IPS-20b (cell line): ENCODE measurements at regions not wholly inside any gene's neighbourhood (a gene's known extent, or its start where the extent isn't known, plus 50 kb on each side); places are given as distances from the start of the nearest gene placed in this dataset.

Experiments
- H3K27ac ChIP-seq: one replicate; pipeline ENCODE4 v1.5.1; 2013; ENCODE audit warnings: low read length
- H3K27me3 ChIP-seq: 2 replicates; pipeline ENCODE4 v1.6.1; 2013; ENCODE audit warnings: mild to moderate bottlenecking, low read length, inconsistent platforms; ENCODE audit not compliant: insufficient read depth
- H3K36me3 ChIP-seq: 2 replicates; pipeline ENCODE4 v1.6.1; 2013; ENCODE audit warnings: low read depth, mild to moderate bottlenecking, inconsistent platforms, low read length, moderate library complexity; ENCODE audit not compliant: insufficient read depth
- H3K4me1 ChIP-seq: 2 replicates; pipeline ENCODE4 v1.6.1; 2013; ENCODE audit warnings: mild to moderate bottlenecking, control low read depth, inconsistent platforms, low read length, moderate library complexity; ENCODE audit not compliant: insufficient read depth
- H3K4me3 ChIP-seq: 2 replicates; pipeline ENCODE4 v1.5.1; 2013; ENCODE audit warnings: mild to moderate bottlenecking, low read length, inconsistent platforms
- H3K9ac ChIP-seq: 2 replicates; pipeline ENCODE4 v1.6.1; 2013; ENCODE audit warnings: low read depth, mild to moderate bottlenecking, inconsistent platforms, low read length, moderate library complexity
- H3K9me3 ChIP-seq: 2 replicates; pipeline ENCODE4 v1.6.1; 2013; ENCODE audit warnings: mild to moderate bottlenecking, low read depth, low read length, inconsistent platforms; ENCODE audit not compliant: insufficient read depth

DNA sequence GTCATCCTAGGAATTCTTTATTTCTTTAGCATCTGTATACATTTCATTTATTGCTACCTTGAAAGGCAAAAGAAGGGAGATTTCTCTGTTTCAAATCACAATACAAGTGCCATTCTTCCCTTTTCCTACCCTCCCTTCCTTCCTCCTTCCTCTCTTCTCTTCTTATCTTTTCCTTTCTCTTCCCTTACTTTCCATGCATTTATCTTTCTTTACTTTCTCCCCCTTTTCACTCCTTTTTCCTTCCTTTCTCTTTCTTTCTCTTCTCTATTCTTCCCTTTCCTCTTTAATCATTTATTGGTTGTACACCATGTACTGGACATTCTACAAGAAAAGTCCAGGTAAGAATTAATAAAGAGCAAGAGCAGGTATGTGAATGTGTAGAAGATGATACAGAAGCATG lies 251.0 kb upstream of the PEX5L start:
- no peaks in the 10 kb centered on the region for H3K27me3 ChIP-seq
- H3K36me3 ChIP-seq = no peaks in the 10 kb centered on the region
- H3K27ac ChIP-seq = no peak overlapping the region
- no peak overlapping the region for H3K9ac ChIP-seq
- H3K4me1 ChIP-seq = no peaks in the 10 kb centered on the region
- H3K9me3 ChIP-seq = no peaks in the 10 kb centered on the region
- H3K4me3 ChIP-seq = no peak overlapping the region

GRCh38 chr3:180288816-180289215 lies 252.1 kb upstream of the PEX5L start:
- no peak overlapping the region for H3K4me3 ChIP-seq
- H3K4me1 ChIP-seq = no peaks in the 10 kb centered on the region
- H3K9ac ChIP-seq = no peak overlapping the region
- H3K27ac ChIP-seq = no peak overlapping the region
- H3K27me3 ChIP-seq = no peaks in the 10 kb centered on the region
- no peaks in the 10 kb centered on the region for H3K9me3 ChIP-seq
- H3K36me3 ChIP-seq = no peaks in the 10 kb centered on the region

- no peaks in the 10 kb centered on the region for H3K36me3 ChIP-seq
- no peaks in the 10 kb centered on the region for H3K27me3 ChIP-seq
- no peaks in the 10 kb centered on the region for H3K4me1 ChIP-seq
- no peak overlapping the region for H3K27ac ChIP-seq
- no peak overlapping the region for H3K9ac ChIP-seq
- no peak overlapping the region for H3K4me3 ChIP-seq
- no peaks in the 10 kb centered on the region for H3K9me3 ChIP-seq
Measured at GRCh38 chr3:180290300-180290699, 253.6 kb upstream of the PEX5L start.

DNA sequence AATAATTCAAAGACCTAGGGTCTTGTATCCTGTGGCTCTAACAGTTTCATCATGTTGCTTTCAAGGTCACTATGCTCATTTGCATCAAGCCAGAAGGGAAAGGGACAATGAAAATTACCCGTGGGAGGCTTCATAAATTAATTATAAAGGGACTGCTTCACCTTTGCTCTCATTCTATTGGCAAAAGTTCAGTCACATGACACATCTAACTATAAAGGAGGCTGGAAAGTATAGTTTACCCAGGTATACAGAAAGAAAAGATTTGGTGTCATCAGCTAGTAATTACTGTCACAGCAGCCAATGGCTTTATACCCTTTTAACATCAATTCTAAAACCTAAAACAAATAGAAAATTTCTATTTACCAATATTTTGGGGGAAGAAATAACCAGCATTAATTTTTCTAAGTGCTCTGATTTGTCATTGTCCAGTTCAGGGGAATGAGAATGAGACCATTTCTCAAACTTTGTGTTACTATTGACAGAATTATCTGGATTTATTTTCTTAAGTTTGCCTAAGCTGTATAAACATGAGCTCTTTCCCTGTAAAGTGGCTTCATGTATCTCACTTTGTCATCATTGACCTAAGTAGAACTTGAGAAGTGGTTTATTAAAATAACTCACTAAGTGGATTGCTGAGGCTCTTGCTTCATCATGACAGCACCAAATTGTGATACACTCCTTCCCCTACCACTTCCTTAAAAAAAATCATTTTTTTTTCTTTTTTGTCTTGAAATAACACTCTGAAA lies 257.7 kb upstream of the PEX5L start:
- H3K36me3 ChIP-seq = no peaks in the 10 kb centered on the region
- no peaks in the 10 kb centered on the region for H3K4me1 ChIP-seq
- H3K9me3 ChIP-seq = no peaks in the 10 kb centered on the region
- H3K27me3 ChIP-seq = no peaks in the 10 kb centered on the region
- H3K9ac ChIP-seq = no peak overlapping the region
- H3K4me3 ChIP-seq = no peak overlapping the region
- H3K27ac ChIP-seq = no peak overlapping the region

DNA sequence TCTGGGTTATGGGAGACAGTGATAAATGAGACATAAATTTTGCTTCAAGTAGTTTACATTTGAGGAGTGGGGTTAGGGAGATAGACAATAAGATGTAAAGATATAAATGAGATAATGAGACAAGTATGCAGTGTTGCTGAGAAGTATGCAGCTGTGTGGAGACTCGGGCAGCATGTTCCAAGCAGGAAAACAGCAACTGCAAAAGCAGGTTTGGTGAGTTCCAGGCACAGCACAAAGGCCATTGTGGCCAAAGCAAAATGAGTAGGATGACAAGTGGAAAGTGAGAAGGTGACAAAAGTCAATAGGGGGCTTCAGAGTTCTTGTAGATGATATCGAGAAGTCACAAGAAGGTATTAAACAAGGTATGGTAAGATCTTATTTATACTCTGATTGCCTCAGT lies 259.1 kb upstream of the PEX5L start:
- Histone ChIP-seq H3K36me3 (no peaks in the 10 kb centered on the region), H3K9me3 (no peaks in the 10 kb centered on the region), H3K9ac (no peak overlapping the region), H3K4me3 (no peak overlapping the region), H3K27me3 (no peaks in the 10 kb centered on the region), H3K4me1 (no peaks in the 10 kb centered on the region), H3K27ac (no peak overlapping the region)

DNA sequence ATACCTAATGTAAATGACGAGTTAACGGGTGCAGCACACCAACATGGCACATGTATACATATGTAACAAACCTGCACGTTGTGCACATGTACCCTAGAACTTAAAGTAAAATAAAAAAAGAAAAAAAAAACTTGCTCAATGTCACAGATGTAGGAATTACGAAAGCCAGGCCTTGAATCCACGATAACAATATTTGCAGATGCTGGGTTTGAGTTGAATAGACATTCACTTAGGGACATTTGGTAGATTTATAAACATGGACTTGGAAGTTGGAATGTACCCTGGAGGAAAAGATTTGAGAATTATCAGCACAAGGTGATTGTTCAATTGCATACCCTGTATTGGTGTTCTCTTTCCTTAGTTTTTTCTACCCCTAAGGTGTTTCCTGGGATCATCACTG lies 260.2 kb upstream of the PEX5L start:
- Histone ChIP-seq H3K4me1 (no peaks in the 10 kb centered on the region), H3K9ac (no peak overlapping the region), H3K4me3 (no peak overlapping the region), H3K27me3 (no peaks in the 10 kb centered on the region), H3K9me3 (no peaks in the 10 kb centered on the region), H3K27ac (no peak overlapping the region), H3K36me3 (no peaks in the 10 kb centered on the region)

- H3K4me1 ChIP-seq = no peaks in the 10 kb centered on the region
- H3K4me3 ChIP-seq = no peak overlapping the region
- H3K9ac ChIP-seq = no peak overlapping the region
- H3K27ac ChIP-seq = no peak overlapping the region
- H3K36me3 ChIP-seq = no peaks in the 10 kb centered on the region
- H3K27me3 ChIP-seq = no peaks in the 10 kb centered on the region
- no peaks in the 10 kb centered on the region for H3K9me3 ChIP-seq
Measured at GRCh38 chr3:180306155-180306554, 269.4 kb upstream of the PEX5L start.

DNA sequence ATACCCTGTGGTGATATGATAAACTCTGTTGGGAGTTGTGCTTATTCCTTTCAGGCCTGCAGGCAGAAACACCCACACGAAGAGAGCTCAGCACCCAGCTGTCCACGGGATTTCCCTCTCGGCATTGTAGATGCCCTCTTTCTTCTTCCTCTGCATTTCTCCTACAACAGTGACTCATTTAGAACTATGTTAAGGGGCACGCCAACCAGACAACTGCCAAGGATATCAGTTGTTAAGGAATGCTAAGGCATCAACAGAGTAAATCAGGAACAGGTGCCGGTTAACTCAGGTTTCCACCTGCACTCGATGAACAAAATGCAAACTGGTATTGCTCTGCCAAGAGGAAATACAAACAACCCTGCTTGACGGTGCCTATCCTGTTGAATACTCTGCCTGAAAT lies 270.0 kb upstream of the PEX5L start:
- no peak overlapping the region for H3K9ac ChIP-seq
- no peaks in the 10 kb centered on the region for H3K36me3 ChIP-seq
- no peaks in the 10 kb centered on the region for H3K27me3 ChIP-seq
- H3K9me3 ChIP-seq = no peaks in the 10 kb centered on the region
- H3K4me1 ChIP-seq = no peaks in the 10 kb centered on the region
- no peak overlapping the region for H3K27ac ChIP-seq
- H3K4me3 ChIP-seq = no peak overlapping the region

DNA sequence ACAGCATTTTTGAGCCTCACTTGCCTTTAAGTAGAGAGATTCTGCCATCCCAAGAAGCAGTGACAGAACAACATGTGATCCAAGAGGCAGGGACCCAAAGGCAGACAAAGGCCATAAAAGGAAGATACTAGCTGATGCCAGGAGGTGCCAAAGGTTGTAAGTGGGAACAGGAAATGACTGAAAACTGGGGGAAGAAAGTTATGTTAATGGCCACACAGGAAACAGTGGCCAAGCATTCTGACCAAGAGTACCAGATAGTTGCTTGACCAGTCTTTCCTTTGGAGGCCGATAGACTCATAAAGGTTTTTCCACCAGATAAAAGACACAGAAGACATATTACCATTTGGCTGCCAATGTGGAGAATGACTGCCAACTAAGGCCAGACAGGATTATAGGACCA lies 274.5 kb upstream of the PEX5L start:
- Histone ChIP-seq H3K9ac (no peak overlapping the region), H3K27me3 (no peaks in the 10 kb centered on the region), H3K36me3 (no peaks in the 10 kb centered on the region), H3K4me3 (no peak overlapping the region), H3K9me3 (no peaks in the 10 kb centered on the region), H3K27ac (no peak overlapping the region), H3K4me1 (no peaks in the 10 kb centered on the region)

DNA sequence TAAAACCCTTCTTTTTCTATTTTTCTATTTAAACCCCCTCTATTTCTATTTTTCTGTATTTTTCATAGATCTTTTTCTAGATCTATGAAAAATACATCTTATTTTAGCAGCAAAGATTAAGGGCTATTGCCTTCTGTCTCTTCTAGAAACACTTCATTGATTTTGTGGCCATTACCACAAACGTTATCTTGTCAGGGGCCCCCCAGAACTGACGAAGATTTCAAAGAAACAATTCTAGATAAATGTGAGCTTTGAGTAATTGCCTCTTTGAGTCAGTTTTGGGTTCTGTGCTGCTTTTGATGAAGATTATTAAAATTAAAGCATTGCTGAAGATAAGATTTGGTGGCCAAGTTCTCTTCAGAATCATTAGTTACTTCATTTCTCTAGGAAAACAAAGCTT lies 279.6 kb upstream of the PEX5L start:
- Histone ChIP-seq H3K36me3 (no peaks in the 10 kb centered on the region), H3K27ac (no peak overlapping the region), H3K9ac (no peak overlapping the region), H3K4me3 (no peak overlapping the region), H3K4me1 (no peaks in the 10 kb centered on the region), H3K27me3 (no peaks in the 10 kb centered on the region), H3K9me3 (no peaks in the 10 kb centered on the region)

DNA sequence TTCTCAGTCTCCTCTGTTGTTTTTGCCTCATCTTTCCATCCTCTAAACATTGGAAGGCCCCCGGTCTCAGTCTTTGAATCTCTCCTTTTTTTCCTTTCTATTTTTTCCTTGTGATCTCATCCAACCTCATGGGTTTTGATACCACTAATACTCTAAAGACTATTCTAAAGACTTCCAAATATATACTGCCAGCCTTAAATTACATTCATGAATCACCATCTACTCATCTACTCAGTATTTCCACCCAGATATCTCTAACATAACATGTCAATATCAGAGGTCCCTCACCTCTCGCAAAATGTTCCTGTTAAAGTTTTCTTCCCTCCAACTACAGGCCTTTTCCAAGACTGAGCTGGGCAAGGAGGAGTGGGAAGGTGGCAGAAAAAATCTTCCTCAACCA lies 282.5 kb upstream of the TTC14 start:
- H3K9me3 ChIP-seq = no peaks in the 10 kb centered on the region
- H3K9ac ChIP-seq = no peak overlapping the region
- H3K27ac ChIP-seq = no peak overlapping the region
- no peaks in the 10 kb centered on the region for H3K4me1 ChIP-seq
- no peaks in the 10 kb centered on the region for H3K36me3 ChIP-seq
- H3K4me3 ChIP-seq = no peak overlapping the region
- no peaks in the 10 kb centered on the region for H3K27me3 ChIP-seq

DNA sequence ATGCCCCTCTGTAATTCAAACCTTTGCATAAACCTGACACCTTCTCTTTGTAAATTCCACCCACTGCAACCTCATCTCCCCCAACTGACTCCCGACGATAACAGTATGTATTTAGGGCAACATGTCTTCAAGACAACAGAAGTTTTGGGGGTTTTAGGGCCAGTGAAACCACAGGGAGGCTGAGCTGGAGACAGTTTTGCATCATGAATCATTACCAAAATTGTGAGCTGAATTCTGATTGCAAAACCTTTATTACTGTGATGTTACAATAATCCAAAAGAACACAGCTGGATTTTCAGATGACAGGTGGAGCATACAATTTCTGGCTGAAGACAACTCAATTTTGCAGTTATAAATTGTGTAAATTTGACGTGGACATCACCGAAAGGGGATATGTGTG lies 281.3 kb upstream of the TTC14 start:
- Histone ChIP-seq H3K9ac (no peak overlapping the region), H3K4me3 (no peak overlapping the region), H3K9me3 (no peaks in the 10 kb centered on the region), H3K27ac (no peak overlapping the region), H3K36me3 (no peaks in the 10 kb centered on the region), H3K27me3 (no peaks in the 10 kb centered on the region), H3K4me1 (no peaks in the 10 kb centered on the region)
